K562 (cell line): ENCODE measurements at regions not wholly inside any gene's neighbourhood (a gene's known extent, or its start where the extent isn't known, plus 50 kb on each side); places are given as distances from the start of the nearest gene placed in this dataset.

Experiments
- ATAC-seq: fragments of 200-7000 bp; cut with Tn5 transposase; 3 replicates; pipeline ENCODE4 v1.9.1; 2020; ENCODE audit warnings: moderate library complexity
- BruUV-seq: library from RNA; stranded (reverse); fragments of 400-500 nt; replicated peaks from 2 replicates; lab custom pipeline; 2021; lab: Mats Ljungman, UMichigan
- CTCF ChIA-PET: fragments of 300-600 bp; formaldehyde crosslinking; extraction: SDS; loops from one replicate; lab custom pipeline; 2021; ENCODE audit warnings: low intra/inter-chr PET ratio; lab: Yijun Ruan, JAX
- POLR2A ChIA-PET: fragments of 300-600, 350-650 bp; sonication (Branson Sonifier 250); formaldehyde crosslinking; extraction: SDS; loops from one replicate; lab custom pipeline; 2021; ENCODE audit warnings: antibody characterized with exemption, inconsistent platforms; lab: Yijun Ruan, JAX
- DNase-seq, 4 experiments: peaks; one replicate each; pipeline versions ENCODE4 v3.0.0 to v3.0.0-alpha.2; 2011 to 2018; ENCODE audit warnings: low spot score in 3 of 4, mixed read lengths in 3 of 4; ENCODE audit errors: extremely low read depth in 1 of 4
- FAIRE-seq: peaks from 2 replicates; lab custom pipeline; 2011; peaks lifted over from hg19 to GRCh38; lab: Jason Lieb, UNC
- H2AFZ ChIP-seq: 2 replicates; pipeline ENCODE4 v1.6.0; 2011; ENCODE audit warnings: low read depth, low read length, control low read depth, inconsistent platforms
- H3K27ac ChIP-seq: fragments of 200-600 bp; 3 replicates; pipeline ENCODE4 v1.8.0; 2011; ENCODE audit warnings: low read depth, mild to moderate bottlenecking, control low read depth, inconsistent platforms, low read length, moderate library complexity, mixed read lengths; ENCODE audit errors: extremely low read depth
- H3K27me3 ChIP-seq, 2 experiments: fragments of 300-600 bp in 1 of 2; 2 replicates in 1 of 2; 3 replicates in 1 of 2; pipeline versions ENCODE4 v1.6.0 to v1.8.0; 2011; ENCODE audit warnings: inconsistent platforms in 2 of 2, low read length in 2 of 2, mild to moderate bottlenecking in 1 of 2, mixed read lengths in 1 of 2, moderate library complexity in 1 of 2; ENCODE audit not compliant: control insufficient read depth in 2 of 2, insufficient read depth in 2 of 2
- H3K36me3 ChIP-seq: fragments of 300-600 bp; 3 replicates; pipeline ENCODE4 v1.8.0; 2011; ENCODE audit warnings: mild to moderate bottlenecking, low read length, inconsistent platforms; ENCODE audit not compliant: control insufficient read depth, insufficient read depth
- H3K4me1 ChIP-seq, 2 experiments: fragments of 200-600 bp in 1 of 2; replicated peaks in 1 of 2; 2 replicates in 1 of 2; 3 replicates in 1 of 2; pipeline versions ENCODE4 v1.5.1 to v1.8.0; 2011; ENCODE audit warnings: inconsistent platforms in 2 of 2, low read length in 2 of 2, mild to moderate bottlenecking in 1 of 2, mixed read lengths in 1 of 2, moderate library complexity in 1 of 2; ENCODE audit not compliant: control insufficient read depth in 2 of 2, insufficient read depth in 2 of 2
- H3K4me2 ChIP-seq: 2 replicates; pipeline ENCODE4 v1.6.1; 2011; ENCODE audit warnings: low read length, control low read depth, inconsistent platforms, mixed read lengths; ENCODE audit not compliant: insufficient read depth
- H3K4me3 ChIP-seq: fragments of 200-600 bp; sonication (generic), shearing (Covaris generic); 2 replicates; pipeline ENCODE4 v1.5.1; 2016; ENCODE audit warnings: control low read depth, inconsistent platforms
- H3K79me2 ChIP-seq: fragments of 200-600 bp; 3 replicates; pipeline ENCODE4 v1.8.0; 2011; ENCODE audit warnings: low read length, inconsistent platforms; ENCODE audit not compliant: control insufficient read depth, insufficient read depth
- H3K9ac ChIP-seq, 2 experiments: 2 replicates each; pipeline versions ENCODE4 v1.6.0 to v1.6.1; 2011; ENCODE audit warnings: low read depth in 2 of 2, low read length in 2 of 2, control low read depth in 1 of 2, inconsistent platforms in 1 of 2, mild to moderate bottlenecking in 1 of 2, mixed read lengths in 1 of 2; ENCODE audit not compliant: insufficient read depth in 1 of 2
- H3K9me1 ChIP-seq: one replicate; pipeline ENCODE4 v1.6.0; 2011; ENCODE audit warnings: inconsistent platforms, mild to moderate bottlenecking, low read length, moderate library complexity; ENCODE audit not compliant: control insufficient read depth, insufficient read depth
- H3K9me3 ChIP-seq: replicated peaks from 2 replicates; pipeline ENCODE4 v1.5.1; 2011; ENCODE audit warnings: low read depth, low read length, inconsistent platforms; ENCODE audit not compliant: control insufficient read depth, insufficient read depth
- H4K20me1 ChIP-seq: replicated peaks from 2 replicates; pipeline ENCODE4 v1.6.1; 2011; ENCODE audit warnings: low read length, inconsistent platforms, mixed read lengths; ENCODE audit not compliant: control insufficient read depth, insufficient read depth
- BACH1 ChIP-seq: fragments of 200-800 bp; sonication (Bioruptor generic); IDR thresholded peaks from 2 replicates; pipeline ENCODE4 v1.6.1; 2016; ENCODE audit warnings: missing genetic modification characterization, missing compliant biosample characterization
- CEBPB ChIP-seq: fragments of 450-650 bp; IDR thresholded peaks from 2 replicates; pipeline ENCODE4 v1.6.1; 2016; ENCODE audit warnings: missing genetic modification characterization, missing compliant biosample characterization
- CEBPG ChIP-seq, 3 experiments: fragments of 200-800 bp in 1 of 3; sonication (Bioruptor generic) in 1 of 3; sonication (generic) in 1 of 3; formaldehyde crosslinking in 1 of 3; IDR thresholded peaks in 2 of 3; conservative IDR thresholded peaks in 1 of 3; 2 replicates each; pipeline versions ENCODE4 v1.6.1 to v1.8.0; 2016 to 2022; ENCODE audit warnings: missing compliant biosample characterization in 2 of 3, missing genetic modification characterization in 2 of 3, mild to moderate bottlenecking in 1 of 3, missing genetic modification reagents in 1 of 3
- CLOCK ChIP-seq: fragments of 250-450 bp; sonication (Bioruptor Pico); IDR thresholded peaks from 2 replicates; pipeline ENCODE4 v1.4.0; 2020; ENCODE audit warnings: mild to moderate bottlenecking, moderate library complexity, borderline replicate concordance
- EHMT2 ChIP-seq: fragments of 450-650 bp; IDR thresholded peaks from 2 replicates; pipeline ENCODE4 v1.6.1; 2018; ENCODE audit warnings: antibody characterized with exemption
- ELF2 ChIP-seq: fragments of 250-450 bp; sonication (Bioruptor Pico); IDR thresholded peaks from 2 replicates; pipeline ENCODE4 v1.5.0; 2021; ENCODE audit warnings: mild to moderate bottlenecking
- EP300 ChIP-seq: IDR thresholded peaks from 2 replicates; pipeline ENCODE4 v1.6.1; 2012; ENCODE audit warnings: low read length, improper control_type of control experiment
- FUS ChIP-seq: fragments of 200-400 bp; formaldehyde crosslinking; optimal IDR thresholded peaks from 2 replicates; pipeline ENCODE3; 2017; ENCODE audit warnings: low read depth, low read length
- HCFC1 ChIP-seq: IDR thresholded peaks from 2 replicates; pipeline ENCODE4 v1.6.1; 2012; ENCODE audit warnings: low read depth, low read length, improper control_type of control experiment
- HEY1 ChIP-seq: fragments of 250-450 bp; sonication (Bioruptor Pico); IDR thresholded peaks from 2 replicates; pipeline ENCODE4 v1.5.0; 2020; ENCODE audit warnings: mild to moderate bottlenecking, moderate library complexity, borderline replicate concordance
- HIVEP1 ChIP-seq: fragments of 250-450 bp; sonication (Bioruptor Pico); IDR thresholded peaks from 2 replicates; pipeline ENCODE4 v1.4.0; 2020; ENCODE audit warnings: mild to moderate bottlenecking
- ILF3 ChIP-seq: fragments of 450-650 bp; IDR thresholded peaks from 2 replicates; pipeline ENCODE4 v1.6.1; 2018; ENCODE audit warnings: antibody characterized with exemption, mild to moderate bottlenecking, moderate library complexity, borderline replicate concordance
- NCOA1 ChIP-seq: fragments of 450-650 bp; IDR thresholded peaks from 2 replicates; pipeline ENCODE4 v1.6.1; 2016; ENCODE audit warnings: low read depth
- POLR2AphosphoS2 ChIP-seq: IDR thresholded peaks from 2 replicates; pipeline ENCODE4 v1.6.1; 2012; ENCODE audit warnings: low read length, improper control_type of control experiment
- TAF15 ChIP-seq: fragments of 200-400 bp; formaldehyde crosslinking; IDR thresholded peaks from 2 replicates; pipeline ENCODE4 v1.6.1; 2017; ENCODE audit warnings: mild to moderate bottlenecking, low read depth, low read length, moderate library complexity
- USF1 ChIP-seq: sonication (generic); formaldehyde crosslinking; IDR thresholded peaks from 2 replicates; pipeline ENCODE4 v1.9.0; 2022; ENCODE audit warnings: mild to moderate bottlenecking, missing genetic modification reagents
- ZNF133 ChIP-seq: fragments of 250-450 bp; sonication (Bioruptor Pico); IDR thresholded peaks from 2 replicates; pipeline ENCODE4 v1.4.0; 2020; ENCODE audit warnings: mild to moderate bottlenecking
- ZNF224 ChIP-seq: sonication (generic); formaldehyde crosslinking; IDR thresholded peaks from 2 replicates; pipeline ENCODE4 v1.8.0; 2022; ENCODE audit warnings: mild to moderate bottlenecking, missing genetic modification reagents
- ZNF232 ChIP-seq: sonication (generic); formaldehyde crosslinking; IDR thresholded peaks from 2 replicates; pipeline ENCODE4 v1.8.0; 2022; ENCODE audit warnings: mild to moderate bottlenecking, missing genetic modification reagents
- ZNF24 ChIP-seq: fragments of 450-650 bp; IDR thresholded peaks from 2 replicates; pipeline ENCODE4 v1.6.1; 2016
- ZNF79 ChIP-seq: fragments of 250-450 bp; sonication (Bioruptor Pico); IDR thresholded peaks from 2 replicates; pipeline ENCODE4 v1.4.0; 2020; ENCODE audit warnings: low read depth, mild to moderate bottlenecking, moderate library complexity
- WGBS: fragments of 100-300 bp; shearing (Covaris generic); methylation state at CpG from one replicate; pipeline ENCODE4 v1.1.6; 2016; ENCODE audit warnings: low coverage, mixed read lengths; ENCODE audit not compliant: insufficient coverage; ENCODE audit errors: missing lambda C conversion rate; 5-methylcytosine and 5-hydroxymethylcytosine counted together
- in situ Hi-C: fragments of 300-500 bp; cut with MboI; formaldehyde crosslinking; loops from 4 replicates; pipeline ENCODE4 v1.15.0; 2018; ENCODE audit warnings: inconsistent platforms, mixed read lengths
- intact Hi-C: fragments of 100-400 bp; cut with micrococcal nuclease; formaldehyde crosslinking; loops from 2 replicates; pipeline ENCODE4 v1.14.2; 2022

GRCh38 chr2:223396993-223397392 lies 205.2 kb downstream of the SCG2 start (continued):
- no peak for TF ChIP-seq CEBPG (CRISPR knock-in tag; IDR thresholded peaks at IDR 0.05)
- peak in 1 of 2 experiments; percentile 80; a peak in 2 of 4 replicates for TF ChIP-seq CEBPG (tag; conservative IDR thresholded peaks at IDR 0.05 in 1 of 2, IDR thresholded peaks at IDR 0.05 in 1 of 2)
- no peak for TF ChIP-seq ZNF232
- no peak for TF ChIP-seq ZNF224 (CRISPR knock-in tag)
- peak; percentile 39; the same call in 1 of the 2 replicates for TF ChIP-seq CEBPB (tag)

- in situ Hi-C loops, result no loop called here
- DNase-seq (no peak), FAIRE-seq (no peak), ATAC-seq (no peak)
- Histone ChIP-seq H2AFZ (no peak overlapping the region), H3K79me2 (no peaks in the 10 kb centered on the region), H3K4me3 (no peak overlapping the region), H3K9ac (no peak overlapping the region), H3K4me2 (no peak overlapping the region), H3K4me1 (no peaks in the 10 kb centered on the region), H3K9me1 (no peaks in the 10 kb centered on the region), H3K36me3 (no peaks in the 10 kb centered on the region), H3K9me3 (no peaks in the 10 kb centered on the region), H4K20me1 (no peaks in the 10 kb centered on the region), H3K27ac (no peak overlapping the region), H3K27me3 (no peaks in the 10 kb centered on the region)
- BruUV-seq, result no TSS peak
- intact Hi-C loops, result no loop called here
- 0% methylated on average over 3 of the region's 3 CpGs for WGBS
- ChIA-PET POLR2A (no interaction called here), CTCF (no interaction called here)
- TF ChIP-seq HEY1 (CRISPR knock-in tag), result no peak
- no peak for TF ChIP-seq ILF3
- TF ChIP-seq BACH1, result no peak
- no peak for TF ChIP-seq HCFC1
- no peak for TF ChIP-seq FUS
- TF ChIP-seq ELF2 (CRISPR knock-in tag), result no peak
- no peak for TF ChIP-seq EHMT2
- no peak for TF ChIP-seq HIVEP1 (CRISPR knock-in tag)
- no peak for TF ChIP-seq ZNF133 (CRISPR knock-in tag)
- TF ChIP-seq CLOCK, result no peak
- no peak for TF ChIP-seq POLR2AphosphoS2
- no peak for TF ChIP-seq USF1
- TF ChIP-seq TAF15, result no peak
- TF ChIP-seq ZNF79, result no peak
- TF ChIP-seq ZNF24, result no peak
- no peak for TF ChIP-seq EP300
- no peak for TF ChIP-seq NCOA1
These were observed 202.7 kb downstream of the SCG2 start for GRCh38 chr2:223399357-223399957.
